CD14-positive monocyte (primary cell): ENCODE measurements at regions not wholly inside any gene's neighbourhood (a gene's known extent, or its start where the extent isn't known, plus 50 kb on each side); places are given as distances from the start of the nearest gene placed in this dataset.

Experiments used
- DNase-seq, 3 donors: peaks; one replicate each; pipeline ENCODE4 v3.0.0-alpha.2; 2011 to 2022
- H2AFZ ChIP-seq: 2 replicates; pipeline ENCODE4 v1.6.0; 2012; ENCODE audit warnings: mild to moderate bottlenecking, low read depth, low read length, inconsistent platforms; ENCODE audit not compliant: insufficient read depth, poor library complexity, severe bottlenecking
- H3K27ac ChIP-seq, 2 donors: 1 replicate in 1 of 2; 2 replicates in 1 of 2; pipeline ENCODE4 v1.5.1; 2012 to 2013; ENCODE audit warnings: low read length in 2 of 2, control low read depth in 1 of 2, inconsistent platforms in 1 of 2, low read depth in 1 of 2, mild to moderate bottlenecking in 1 of 2
- H3K27me3 ChIP-seq, 2 donors: one replicate each; pipeline versions ENCODE4 v1.6.0 to v1.6.1; 2011 to 2013; ENCODE audit warnings: low read length in 2 of 2; ENCODE audit not compliant: control insufficient read depth in 2 of 2, insufficient read depth in 2 of 2
- H3K36me3 ChIP-seq, 2 donors: replicated peaks in 1 of 2; 1 replicate in 1 of 2; 2 replicates in 1 of 2; pipeline versions ENCODE4 v1.5.1 to v1.6.1; 2012 to 2013; ENCODE audit warnings: low read length in 2 of 2, control low read depth in 1 of 2, inconsistent platforms in 1 of 2, mild to moderate bottlenecking in 1 of 2; ENCODE audit not compliant: insufficient read depth in 2 of 2, control insufficient read depth in 1 of 2
- H3K4me1 ChIP-seq, 2 donors: 1 replicate in 1 of 2; 2 replicates in 1 of 2; pipeline versions ENCODE4 v1.5.1 to v1.6.1; 2012 to 2013; ENCODE audit warnings: low read length in 2 of 2, control low read depth in 1 of 2, inconsistent platforms in 1 of 2, mild to moderate bottlenecking in 1 of 2, moderate library complexity in 1 of 2; ENCODE audit not compliant: insufficient read depth in 2 of 2, control insufficient read depth in 1 of 2
- H3K4me2 ChIP-seq: replicated peaks from 2 replicates; pipeline ENCODE3; 2012; ENCODE audit warnings: low read length, moderate library complexity, mild to moderate bottlenecking; ENCODE audit not compliant: poor library complexity, severe bottlenecking; ENCODE audit errors: extremely low read depth
- H3K4me3 ChIP-seq, 3 experiments: fragments of 200-600 bp in 1 of 3; sonication (generic) in 1 of 3; replicated peaks in 1 of 3; 1 replicate in 2 of 3; 2 replicates in 1 of 3; pipeline ENCODE4 v1.5.1; 2011 to 2013; ENCODE audit warnings: low read length in 3 of 3, mild to moderate bottlenecking in 3 of 3, control low read depth in 2 of 3, low read depth in 2 of 3, inconsistent platforms in 1 of 3, moderate library complexity in 1 of 3
- H3K79me2 ChIP-seq: 2 replicates; pipeline ENCODE4 v1.6.0; 2012; ENCODE audit warnings: mild to moderate bottlenecking, control low read depth, inconsistent platforms, low read length, moderate library complexity; ENCODE audit not compliant: insufficient read depth
- H3K9ac ChIP-seq: 2 replicates; pipeline ENCODE4 v1.6.0; 2017; ENCODE audit warnings: low read length, mild to moderate bottlenecking; ENCODE audit not compliant: insufficient read depth, poor library complexity, severe bottlenecking
- H3K9me3 ChIP-seq, 2 donors: replicated peaks in 1 of 2; 1 replicate in 1 of 2; 2 replicates in 1 of 2; pipeline versions ENCODE4 v1.5.1 to v1.6.1; 2012 to 2013; ENCODE audit warnings: low read length in 2 of 2, control low read depth in 1 of 2; ENCODE audit not compliant: control insufficient read depth in 1 of 2, insufficient read depth in 1 of 2
- H4K20me1 ChIP-seq: 2 replicates; pipeline ENCODE4 v1.6.0; 2012; ENCODE audit warnings: mild to moderate bottlenecking, low read length, control low read depth, moderate library complexity; ENCODE audit not compliant: insufficient read depth
- H3K27ac Mint-ChIP-seq, 7 donors: one replicate each; pipeline ENCODE4 v1.8.0; 2020; ENCODE audit warnings: mild to moderate bottlenecking in 7 of 7, mixed read lengths in 7 of 7, moderate library complexity in 6 of 7, inconsistent platforms in 2 of 7
- H3K27me3 Mint-ChIP-seq, 3 donors: one replicate each; pipeline ENCODE4 v1.8.0; 2021 to 2022; ENCODE audit warnings: low read depth in 3 of 3, mild to moderate bottlenecking in 3 of 3, mixed read lengths in 3 of 3, moderate library complexity in 3 of 3, inconsistent platforms in 1 of 3
- H3K36me3 Mint-ChIP-seq, 2 donors: one replicate each; pipeline ENCODE4 v1.8.0; 2020; ENCODE audit warnings: mixed read lengths in 2 of 2, inconsistent platforms in 1 of 2, mild to moderate bottlenecking in 1 of 2
- H3K4me1 Mint-ChIP-seq: one replicate; pipeline ENCODE4 v1.8.0; 2020; ENCODE audit warnings: mild to moderate bottlenecking, mixed read lengths
- H3K4me3 Mint-ChIP-seq, 2 donors: one replicate each; pipeline ENCODE4 v1.8.0; 2020; ENCODE audit warnings: mild to moderate bottlenecking in 2 of 2, mixed read lengths in 2 of 2, moderate library complexity in 1 of 2
- H3K9me3 Mint-ChIP-seq, 7 donors: one replicate each; pipeline ENCODE4 v1.8.0; 2020 to 2022; ENCODE audit warnings: mixed read lengths in 7 of 7, mild to moderate bottlenecking in 6 of 7, moderate library complexity in 6 of 7, inconsistent platforms in 2 of 7
- CTCF ChIP-seq: fragments of 200-600 bp; IDR thresholded peaks from one replicate; pipeline ENCODE4 v1.8.0; 2022; ENCODE audit warnings: antibody characterized with exemption, mild to moderate bottlenecking
- WGBS: methylation state at CpG from one replicate; pipeline ENCODE4 v1.1.5; 2013; ENCODE audit warnings: missing lambda C conversion rate; ENCODE audit not compliant: insufficient coverage; 5-methylcytosine and 5-hydroxymethylcytosine counted together
- intact Hi-C, 2 donors: fragments of 100-400 bp; cut with micrococcal nuclease; formaldehyde crosslinking; loops; one replicate each; pipeline versions ENCODE4 v1.15.0 to v1.15.1; 2023

GRCh38 chrX:112306027-112306426 is 223.5 kb upstream of the TRPC5 start:
- Histone ChIP-seq H2AFZ (no peak overlapping the region), H3K36me3 (no peaks in the 10 kb centered on the region), H3K27ac (no peak overlapping the region), H3K9me3 (no peaks in the 10 kb centered on the region), H3K4me3 (no peak overlapping the region), H3K4me1 (no peaks in the 10 kb centered on the region), H3K79me2 (no peaks in the 10 kb centered on the region), H3K4me2 (no peak overlapping the region), H4K20me1 (no peaks in the 10 kb centered on the region), H3K9ac (no peak overlapping the region), H3K27me3 (no peaks in the 10 kb centered on the region)
- H3K27me3 Mint-ChIP-seq = peaks cover 0 to 5% (median 0%) of the 10 kb centered on the region in 3 donors
- intact Hi-C loops = no loop called here
- no peaks in the 10 kb centered on the region for H3K36me3 Mint-ChIP-seq
- WGBS = no CpG with 5 or more reads among the region's 3 CpGs
- H3K27ac Mint-ChIP-seq = no peak overlapping the region
- no peak for TF ChIP-seq CTCF
- no peak for DNase-seq
- no peaks in the 10 kb centered on the region for H3K4me1 Mint-ChIP-seq
- no peak overlapping the region for H3K4me3 Mint-ChIP-seq
- H3K9me3 Mint-ChIP-seq = peaks cover 0 to 8% (median 0%) of the 10 kb centered on the region in 7 donors

- no peaks in the 10 kb centered on the region for H3K4me1 ChIP-seq
- H3K27me3 Mint-ChIP-seq = peaks cover 0 to 4% (median 0%) of the 10 kb centered on the region in 3 donors
- WGBS = no CpG with 5 or more reads among the region's 1 CpG
- no peaks in the 10 kb centered on the region for H3K36me3 ChIP-seq
- H3K79me2 ChIP-seq = no peaks in the 10 kb centered on the region
- H3K4me3 ChIP-seq = no peak overlapping the region
- no peak for DNase-seq
- no peak overlapping the region for H3K9ac ChIP-seq
- H3K9me3 ChIP-seq = no peaks in the 10 kb centered on the region
- H3K9me3 Mint-ChIP-seq = peaks cover 0 to 2% (median 2%) of the 10 kb centered on the region in 7 donors
- no peaks in the 10 kb centered on the region for H3K4me1 Mint-ChIP-seq
- intact Hi-C loops = no loop called here
- no peak overlapping the region for H3K27ac Mint-ChIP-seq
- TF ChIP-seq CTCF = no peak
- H4K20me1 ChIP-seq = no peaks in the 10 kb centered on the region
- no peak overlapping the region for H3K4me3 Mint-ChIP-seq
- no peak overlapping the region for H3K27ac ChIP-seq
- H3K27me3 ChIP-seq = no peaks in the 10 kb centered on the region
- H2AFZ ChIP-seq = no peak overlapping the region
- H3K4me2 ChIP-seq = no peak overlapping the region
- H3K36me3 Mint-ChIP-seq = no peaks in the 10 kb centered on the region
Measured at GRCh38 chrX:112279940-112280339, 197.4 kb upstream of the TRPC5 start.
